Non-pigmented ciliary epithelial cell (primary cell): ENCODE measurements at regions not wholly inside any gene's neighbourhood (a gene's known extent, or its start where the extent isn't known, plus 50 kb on each side); places are given as distances from the start of the nearest gene placed in this dataset.
A peak's percentile ranks its signal among the peaks of the same experiment; 100 is the strongest.
"Not testable (repeated sequence)": the region's sequence is repeated elsewhere in the genome, so short reads cannot be mapped to it uniquely, and the experiment has no call there.

Experiments
- DNase-seq: peaks from one replicate; pipeline ENCODE4 v3.0.0-alpha.2; 2010; ENCODE audit warnings: low read depth

- DNase-seq, result no peak
Observed at GRCh38 chr11:106152013-106152412, 74.6 kb downstream of the AASDHPPT start.

- no peak for DNase-seq
Observed at GRCh38 chr11:106152824-106153223, 75.4 kb downstream of the AASDHPPT start.

- peak; percentile 51 for DNase-seq
Observed at GRCh38 chr11:106156290-106156937, 79.0 kb downstream of the AASDHPPT start.

GRCh38 chr11:106158406-106158805 is 80.9 kb downstream of the AASDHPPT start:
- no peak for DNase-seq

GRCh38 chr11:106159836-106160235 is 82.4 kb downstream of the AASDHPPT start:
- DNase-seq, result no peak

GRCh38 chr11:106160494-106160893 is 83.0 kb downstream of the AASDHPPT start:
- no peak for DNase-seq

- no peak for DNase-seq
Observed at GRCh38 chr11:106161775-106162634, 84.5 kb downstream of the AASDHPPT start.

- DNase-seq, result no peak
Observed at GRCh38 chr11:106167085-106167484, 89.6 kb downstream of the AASDHPPT start.

GRCh38 chr11:106172386-106172991 is 95.0 kb downstream of the AASDHPPT start:
- DNase-seq, result no peak

GRCh38 chr11:106173291-106173690 is 95.8 kb downstream of the AASDHPPT start:
- no peak for DNase-seq

GRCh38 chr11:106174003-106174402 is 96.5 kb downstream of the AASDHPPT start:
- DNase-seq, result not testable (repeated sequence)

- DNase-seq, result no peak
Observed at GRCh38 chr11:106176817-106177216, 99.4 kb downstream of the AASDHPPT start.

- no peak for DNase-seq
Observed at GRCh38 chr11:106177311-106177710, 99.8 kb downstream of the AASDHPPT start.

GRCh38 chr11:106178361-106178760 is 100.9 kb downstream of the AASDHPPT start:
- no peak for DNase-seq

- DNase-seq, result no peak
Observed at GRCh38 chr11:106179048-106179447, 101.6 kb downstream of the AASDHPPT start.

- DNase-seq, result no peak
Observed at GRCh38 chr11:106186630-106187029, 109.2 kb downstream of the AASDHPPT start.

GRCh38 chr11:106187860-106188456 is 110.5 kb downstream of the AASDHPPT start:
- DNase-seq, result no peak

- no peak for DNase-seq
Observed at GRCh38 chr11:106193956-106194355, 116.5 kb downstream of the AASDHPPT start.

GRCh38 chr11:106197438-106197837 is 120.0 kb downstream of the AASDHPPT start:
- DNase-seq, result no peak

GRCh38 chr11:106202935-106203620 is 125.6 kb downstream of the AASDHPPT start:
- peak; percentile 24 for DNase-seq

- no peak for DNase-seq
Observed at GRCh38 chr11:106208760-106209159, 131.3 kb downstream of the AASDHPPT start.

GRCh38 chr11:106212081-106212480 is 134.6 kb downstream of the AASDHPPT start:
- DNase-seq, result no peak
